Stimulated activated CD8-positive, alpha-beta memory T cell treated with anti-CD3 and anti-CD28 coated beads, Interleukin-12 subunit alpha, Interleukin-12 subunit beta, amount 100 ng/mL, for 4 hours (primary cell): ENCODE measurements at regions not wholly inside any gene's neighbourhood (a gene's known extent, or its start where the extent isn't known, plus 50 kb on each side); places are given as distances from the start of the nearest gene placed in this dataset.
"Not testable (repeated sequence)": the region's sequence is repeated elsewhere in the genome, so short reads cannot be mapped to it uniquely, and the experiment has no call there.

Source experiments
- DNase-seq: peaks from one replicate; pipeline ENCODE4 v3.0.0-alpha.2; 2020; ENCODE audit warnings: low read depth

DNA sequence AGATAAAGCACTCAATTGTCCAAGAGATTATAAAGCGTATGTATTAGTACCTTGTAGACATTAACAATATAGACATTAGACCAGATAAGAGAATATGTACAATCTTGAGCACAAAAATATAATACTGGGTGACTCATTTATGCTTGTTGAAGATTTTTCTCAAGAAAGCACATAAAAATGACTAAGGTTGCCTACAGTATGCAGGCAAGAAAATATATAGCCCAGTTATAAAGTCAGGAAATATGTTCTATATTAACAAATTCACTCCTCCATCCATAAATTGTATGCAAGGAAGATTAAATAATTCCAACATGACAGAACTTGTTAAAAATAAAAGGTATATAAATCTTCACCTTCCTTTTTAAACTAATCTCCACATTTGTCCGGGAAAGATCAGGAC is 356.4 kb upstream of the SLC39A10 start:
- DNase-seq, result no peak

DNA sequence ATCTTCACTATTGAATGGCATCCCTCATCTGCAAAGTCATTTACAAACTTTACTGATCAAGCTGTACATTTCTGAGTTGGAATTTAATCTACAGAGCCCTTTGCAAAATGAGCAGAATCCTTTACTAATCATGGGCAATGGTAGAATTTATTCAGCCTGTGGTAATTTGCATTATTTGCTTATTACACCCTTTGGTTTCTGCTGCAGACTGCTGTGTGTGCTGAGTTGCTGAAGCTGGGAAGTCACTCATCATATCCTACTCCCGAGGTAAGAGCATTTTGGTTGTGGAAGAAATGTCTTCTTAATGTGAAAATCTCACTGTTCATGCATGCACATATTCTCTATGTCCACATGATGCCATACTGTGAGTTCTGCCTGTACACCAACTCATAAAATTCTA is 357.4 kb upstream of the SLC39A10 start:
- DNase-seq, result no peak

GRCh38 chr2:195296490-195296889 is 360.5 kb upstream of the SLC39A10 start:
- no peak for DNase-seq

DNA sequence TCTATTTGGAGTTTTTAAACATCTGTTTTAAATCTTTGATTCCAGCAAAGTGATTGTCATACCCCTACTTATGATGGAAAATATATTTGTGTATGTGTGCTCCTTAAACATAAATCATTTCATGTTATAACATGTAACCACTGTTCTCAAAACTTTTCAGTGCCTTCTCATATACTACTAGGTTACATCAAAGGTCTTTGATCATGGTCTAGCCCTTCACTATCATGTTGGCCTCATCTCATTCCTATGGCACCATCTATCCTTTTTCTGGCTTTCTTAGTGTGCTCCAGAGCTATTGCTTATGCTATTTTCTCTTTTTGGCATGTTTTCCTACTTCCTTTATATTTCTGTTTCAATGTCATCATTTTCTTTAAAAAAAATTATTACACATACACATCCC is 367.9 kb upstream of the SLC39A10 start:
- no peak for DNase-seq

DNA sequence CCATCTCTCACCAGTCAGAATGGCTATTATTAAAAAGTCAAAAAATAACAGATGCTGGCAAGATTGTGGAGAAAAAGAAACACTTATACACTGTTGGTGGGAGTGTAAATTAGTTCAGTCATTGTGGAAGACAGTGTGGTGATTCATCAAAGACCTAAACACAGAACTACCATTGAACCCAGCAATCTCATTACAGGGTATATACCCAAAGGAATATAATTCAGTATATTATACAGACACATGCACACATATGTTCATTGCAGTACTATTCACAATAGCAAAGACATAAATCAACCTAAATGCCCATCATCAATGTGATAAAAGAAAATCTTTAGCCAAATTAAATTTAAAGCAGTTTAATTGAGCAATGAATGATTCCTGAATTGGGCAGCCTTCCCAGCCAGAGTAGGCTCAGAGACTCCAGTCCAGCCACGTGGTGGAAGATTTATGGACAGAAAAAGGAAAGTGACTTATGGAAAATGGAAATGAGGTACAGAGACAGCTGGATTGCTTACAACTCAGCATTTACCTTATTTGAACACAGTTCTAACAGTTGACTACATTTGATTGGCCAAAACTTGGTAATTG is 377.1 kb upstream of the SLC39A10 start:
- no peak for DNase-seq

DNA sequence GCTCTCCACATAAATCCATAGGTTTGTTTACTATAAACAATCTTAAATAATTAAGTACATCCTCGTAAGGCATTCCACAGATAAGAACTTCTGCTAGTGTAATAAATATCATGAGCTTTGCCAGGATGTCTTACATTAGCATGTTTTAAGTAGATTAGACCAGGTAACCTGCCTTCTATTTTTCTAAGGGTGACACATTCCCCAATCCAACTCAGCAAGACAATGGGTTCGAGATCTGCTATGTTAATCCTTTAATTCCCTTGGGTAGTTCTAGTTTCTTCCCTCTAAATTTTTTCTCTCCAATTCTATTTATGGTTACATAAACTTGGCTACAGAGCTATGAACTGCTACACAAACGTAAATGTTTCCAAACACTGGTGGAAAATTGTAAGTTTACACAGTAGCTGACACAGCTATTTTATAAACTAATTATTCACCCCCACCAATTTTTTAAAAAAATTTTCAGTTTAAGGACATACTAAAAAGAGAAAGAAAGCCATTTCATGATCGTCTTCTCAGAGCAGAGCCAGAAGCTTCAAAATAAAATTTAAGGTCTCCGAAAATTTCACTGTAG is 386.5 kb upstream of the SLC39A10 start:
- no peak for DNase-seq

DNA sequence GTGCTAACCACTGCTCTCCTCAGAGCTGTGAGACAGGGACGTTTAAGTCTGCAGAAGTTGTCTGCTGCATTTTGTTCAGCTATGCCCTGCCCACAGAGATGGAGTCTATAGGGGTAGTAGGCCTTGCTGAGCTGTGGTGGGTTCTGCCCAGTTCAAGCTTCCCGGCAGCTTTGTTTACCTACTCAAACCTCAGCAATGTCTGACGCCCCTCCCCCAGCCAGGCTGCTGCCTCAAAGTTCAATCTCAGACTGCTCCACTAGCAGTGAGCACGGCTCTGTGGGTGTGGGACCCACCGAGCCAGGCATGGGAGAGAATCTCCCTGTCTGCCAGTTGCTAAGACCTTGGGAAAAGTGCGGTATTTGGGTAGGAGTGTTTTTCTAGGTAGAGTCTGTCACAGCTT is 387.8 kb upstream of the SLC39A10 start:
- DNase-seq, result no peak

GRCh38 chr2:195257979-195258378 is 399.0 kb upstream of the SLC39A10 start:
- no peak for DNase-seq

- DNase-seq, result no peak
Measured at GRCh38 chr2:195252018-195252417, 405.0 kb upstream of the SLC39A10 start.

DNA sequence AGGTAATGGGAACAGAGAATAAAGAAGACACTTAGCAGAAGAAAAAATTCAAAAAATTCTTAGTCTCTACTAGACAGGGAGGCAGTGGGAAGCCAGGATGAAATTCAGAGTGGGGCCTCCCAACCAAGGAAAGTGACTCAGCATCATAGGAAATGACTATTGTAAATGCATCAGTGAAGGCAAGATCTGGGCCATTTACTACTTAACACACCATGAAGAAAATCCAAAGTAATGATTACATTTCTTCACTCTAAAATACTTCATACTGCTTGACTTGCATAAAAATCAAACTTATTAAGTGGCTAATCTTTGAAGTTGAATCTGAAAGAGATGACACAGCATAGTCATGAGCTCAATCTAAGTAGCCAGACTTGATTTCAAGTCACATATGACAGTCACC is 405.8 kb upstream of the SLC39A10 start:
- no peak for DNase-seq

GRCh38 chr2:195238826-195239225 is 418.2 kb upstream of the SLC39A10 start:
- no peak for DNase-seq

DNA sequence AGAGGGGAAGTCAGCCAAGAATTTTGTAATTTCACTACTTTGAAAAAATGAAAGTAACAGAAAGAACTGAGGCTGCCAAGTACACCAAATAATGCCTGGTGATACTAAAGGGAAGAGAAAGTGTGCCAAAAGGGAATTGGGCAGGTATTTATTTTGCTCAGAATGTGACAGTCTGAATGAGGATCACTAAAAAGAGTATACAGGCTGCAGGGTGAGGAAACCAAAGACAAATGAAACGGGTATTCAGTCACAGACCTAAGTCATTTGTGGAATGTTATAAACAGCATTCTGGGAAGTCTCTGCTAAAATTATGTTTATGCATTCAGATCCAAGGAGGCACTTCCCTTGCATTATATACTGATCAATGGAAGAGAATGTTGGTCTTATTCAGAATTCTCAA is 418.6 kb upstream of the SLC39A10 start:
- DNase-seq, result no peak

GRCh38 chr2:195228547-195228946 is 428.5 kb upstream of the SLC39A10 start:
- DNase-seq, result not testable (repeated sequence)

- DNase-seq, result no peak
Measured at GRCh38 chr2:195214072-195214471, 443.0 kb upstream of the SLC39A10 start.

GRCh38 chr2:195212586-195212985 is 444.4 kb upstream of the SLC39A10 start:
- no peak for DNase-seq

DNA sequence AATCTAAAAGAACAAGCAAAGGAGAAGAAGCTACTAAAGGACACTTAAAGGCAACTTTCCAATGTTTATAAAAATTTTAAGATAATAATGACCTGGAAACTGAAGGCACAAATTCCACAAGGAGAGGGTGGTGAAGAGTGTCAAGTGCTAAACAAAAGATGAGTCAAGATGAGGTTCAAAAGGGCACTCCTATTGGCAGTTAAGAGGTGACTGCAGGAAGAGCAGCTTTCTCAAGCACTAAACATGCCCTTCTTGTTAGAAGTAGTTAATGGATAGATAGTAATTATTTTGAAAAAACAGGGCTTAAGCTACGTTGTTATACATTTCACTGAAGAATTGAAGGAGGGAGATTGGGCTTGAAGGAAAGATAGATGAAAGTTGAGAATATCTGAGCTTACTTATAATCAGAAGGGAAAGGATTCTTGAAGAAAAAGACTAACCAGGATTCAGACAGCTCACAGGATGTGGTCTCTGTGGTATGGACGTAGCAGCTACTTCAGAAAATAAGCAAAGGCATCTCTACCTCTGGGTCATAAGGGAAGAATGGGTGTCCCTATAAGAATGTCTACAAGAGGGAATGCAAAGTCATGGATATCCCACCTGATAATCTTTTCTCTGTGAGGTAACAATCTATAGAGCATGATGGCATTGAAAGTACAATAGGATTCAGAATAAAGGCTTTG is 454.7 kb upstream of the SLC39A10 start:
- no peak for DNase-seq

DNA sequence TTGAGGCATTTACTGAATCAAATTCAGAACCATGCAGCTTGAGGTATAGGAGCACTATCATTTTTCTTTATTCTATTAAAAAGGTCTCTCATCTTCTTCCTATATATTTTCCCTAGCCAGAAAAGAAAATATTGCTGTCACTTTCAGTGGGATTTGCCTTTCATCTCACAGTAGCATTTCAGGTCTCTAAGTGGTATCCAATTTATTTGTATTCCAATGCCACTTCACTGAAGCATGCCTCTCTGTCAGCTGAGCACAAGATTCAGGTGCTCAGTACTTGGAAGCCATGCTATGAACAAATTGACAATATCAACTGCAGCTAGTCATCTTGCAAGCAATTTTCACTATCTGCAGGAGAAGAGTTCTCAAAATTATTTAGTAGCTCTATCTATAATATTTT is 457.2 kb upstream of the SLC39A10 start:
- DNase-seq, result no peak

DNA sequence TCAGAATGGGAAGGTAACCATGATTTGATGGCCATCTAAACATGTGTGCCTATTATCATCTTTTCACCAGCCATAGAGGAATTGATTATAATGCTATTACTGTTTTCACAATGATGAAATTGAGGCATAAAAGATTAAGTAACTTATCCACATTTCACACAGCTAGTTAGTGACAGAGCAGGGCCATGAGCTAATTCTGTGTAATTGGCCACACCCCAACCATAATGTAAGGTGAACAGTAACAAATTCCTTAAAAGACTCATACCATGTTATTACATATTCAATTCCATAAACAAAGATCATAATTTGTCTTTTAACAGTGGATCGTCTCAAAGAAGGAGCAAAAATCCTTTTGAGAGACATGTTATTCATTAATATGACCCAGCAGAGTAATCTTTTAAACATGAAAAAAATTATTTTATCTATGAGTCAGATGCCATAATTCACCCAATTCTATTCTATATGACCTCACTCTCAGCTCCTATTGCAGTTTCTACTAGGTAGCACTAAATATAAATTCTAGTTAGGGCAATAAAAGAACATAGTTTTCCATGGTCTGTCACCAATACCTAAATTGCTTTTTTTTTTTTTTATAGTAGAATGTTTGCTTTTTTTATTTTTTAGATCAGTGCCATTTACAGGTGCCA is 475.8 kb upstream of the SLC39A10 start:
- DNase-seq, result no peak

- no peak for DNase-seq
Measured at GRCh38 chr2:195168369-195168768, 488.7 kb upstream of the SLC39A10 start.

DNA sequence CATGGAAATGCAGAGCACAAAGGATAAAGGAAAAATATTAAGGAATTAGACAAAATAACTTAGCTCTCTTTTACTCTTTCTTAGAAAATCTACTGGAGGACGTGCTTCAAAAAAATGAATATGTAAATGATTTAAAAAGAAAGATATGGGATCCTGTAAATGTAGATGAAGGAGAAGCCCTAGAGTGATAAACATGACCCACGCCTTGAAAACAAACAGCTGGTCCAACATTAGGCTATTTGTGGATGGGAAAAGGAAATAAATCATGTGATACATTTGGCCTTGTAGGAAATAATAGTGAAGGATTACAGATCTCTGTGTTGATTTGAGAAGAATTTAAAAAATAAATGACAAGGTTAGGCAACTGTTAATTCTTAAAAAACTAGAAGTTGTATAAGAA is 492.1 kb upstream of the SLC39A10 start:
- DNase-seq, result no peak

DNA sequence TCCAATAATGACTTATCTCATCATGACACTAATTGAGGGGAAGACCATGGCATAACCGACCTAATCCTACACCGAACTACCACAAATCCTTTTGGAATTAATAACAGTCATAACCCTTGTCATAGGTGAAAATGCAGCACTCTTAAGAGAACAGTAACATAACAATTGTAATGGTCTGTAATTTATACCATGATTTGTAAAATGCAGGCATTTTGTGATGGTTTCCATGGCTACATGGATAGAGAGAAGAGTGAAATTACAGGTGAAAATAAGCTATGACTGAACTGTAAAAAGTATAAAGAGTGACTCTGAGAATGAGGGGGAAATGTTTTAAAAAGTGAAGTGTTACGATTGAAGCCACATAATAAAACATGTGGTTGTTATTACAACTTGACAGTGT is 494.1 kb upstream of the SLC39A10 start:
- no peak for DNase-seq

GRCh38 chr2:195162194-195162593 is 494.8 kb upstream of the SLC39A10 start:
- DNase-seq, result no peak

- DNase-seq, result no peak
Measured at GRCh38 chr2:195160963-195161362, 496.1 kb upstream of the SLC39A10 start.
